8988T (cell line): ENCODE measurements at regions not wholly inside any gene's neighbourhood (a gene's known extent, or its start where the extent isn't known, plus 50 kb on each side); places are given as distances from the start of the nearest gene placed in this dataset.

Experiments used
- DNase-seq: peaks from one replicate; pipeline ENCODE4 v3.0.0; 2011

- no peak for DNase-seq
Observed at GRCh38 chr2:108067820-108068405, 81.6 kb downstream of the SLC5A7 start.

- DNase-seq, result no peak
Observed at GRCh38 chr2:108069515-108070310, 83.4 kb downstream of the SLC5A7 start.

- no peak for DNase-seq
Observed at GRCh38 chr2:108073415-108074072, 87.2 kb downstream of the SLC5A7 start.

GRCh38 chr2:108074150-108074549 is 87.8 kb downstream of the SLC5A7 start:
- DNase-seq, result no peak

- DNase-seq, result no peak
Observed at GRCh38 chr2:108074946-108075345, 88.6 kb downstream of the SLC5A7 start.

GRCh38 chr2:108076527-108076926 is 90.2 kb downstream of the SLC5A7 start:
- DNase-seq, result no peak

- no peak for DNase-seq
Observed at GRCh38 chr2:108079736-108080135, 93.4 kb downstream of the SLC5A7 start.

GRCh38 chr2:108080177-108080576 is 93.9 kb downstream of the SLC5A7 start:
- no peak for DNase-seq

- DNase-seq, result no peak
Observed at GRCh38 chr2:108082978-108083377, 96.7 kb downstream of the SLC5A7 start.

GRCh38 chr2:108084311-108084710 is 98.0 kb downstream of the SLC5A7 start:
- no peak for DNase-seq

- DNase-seq, result no peak
Observed at GRCh38 chr2:108092886-108093285, 106.6 kb downstream of the SLC5A7 start.

- DNase-seq, result no peak
Observed at GRCh38 chr2:108101481-108101880, 115.2 kb downstream of the SLC5A7 start.

- no peak for DNase-seq
Observed at GRCh38 chr2:108106731-108107130, 120.4 kb downstream of the SLC5A7 start.

GRCh38 chr2:108111936-108112335 is 125.6 kb downstream of the SLC5A7 start:
- no peak for DNase-seq

GRCh38 chr2:108115868-108116267 is 123.9 kb upstream of the SULT1C3 start:
- DNase-seq, result no peak

GRCh38 chr2:108118996-108119395 is 120.8 kb upstream of the SULT1C3 start:
- no peak for DNase-seq

- no peak for DNase-seq
Observed at GRCh38 chr2:108119492-108119891, 120.3 kb upstream of the SULT1C3 start.

GRCh38 chr2:108124736-108125495 is 114.9 kb upstream of the SULT1C3 start:
- no peak for DNase-seq

GRCh38 chr2:108125581-108125980 is 114.2 kb upstream of the SULT1C3 start:
- DNase-seq, result no peak

- no peak for DNase-seq
Observed at GRCh38 chr2:108128249-108128648, 111.5 kb upstream of the SULT1C3 start.

GRCh38 chr2:108129636-108130035 is 110.1 kb upstream of the SULT1C3 start:
- DNase-seq, result no peak

- DNase-seq, result no peak
Observed at GRCh38 chr2:108133457-108133856, 106.3 kb upstream of the SULT1C3 start.

- DNase-seq, result no peak
Observed at GRCh38 chr2:108139521-108139920, 100.2 kb upstream of the SULT1C3 start.
